Activated naive CD8-positive, alpha-beta T cell treated with anti-CD3 and anti-CD28 coated beads, Interleukin-2, amount 10 ng/mL, durations not matched to agents 7 days and 5 days (primary cell): ENCODE measurements at regions not wholly inside any gene's neighbourhood (a gene's known extent, or its start where the extent isn't known, plus 50 kb on each side); places are given as distances from the start of the nearest gene placed in this dataset.

Experiments used
- ATAC-seq: fragments of 150-1000 bp; cut with Tn5 transposase; one replicate; pipeline ENCODE4 v1.10.0; 2021; ENCODE audit warnings: low read depth, moderate library complexity
- POLR2A ChIA-PET: fragments of 350-600 bp; sonication (Branson Sonifier 250); formaldehyde crosslinking; loops from one replicate; lab custom pipeline; 2021; ENCODE audit warnings: antibody characterized with exemption; lab: Charles Lee
- DNase-seq: peaks from one replicate; pipeline ENCODE4 v3.0.0; 2021
- H3K27ac Mint-ChIP-seq: one replicate; pipeline ENCODE4 v1.8.0; 2022; ENCODE audit warnings: mild to moderate bottlenecking, mixed read lengths
- H3K27me3 Mint-ChIP-seq: one replicate; pipeline ENCODE4 v1.8.0; 2022; ENCODE audit warnings: mild to moderate bottlenecking, moderate library complexity, mixed read lengths
- H3K36me3 Mint-ChIP-seq: one replicate; pipeline ENCODE4 v1.8.0; 2021; ENCODE audit warnings: mild to moderate bottlenecking, mixed read lengths
- H3K4me1 Mint-ChIP-seq: one replicate; pipeline ENCODE4 v1.8.0; 2021; ENCODE audit warnings: mixed read lengths
- H3K4me3 Mint-ChIP-seq: one replicate; pipeline ENCODE4 v1.8.0; 2022; ENCODE audit warnings: mild to moderate bottlenecking, moderate library complexity, mixed read lengths
- H3K9me3 Mint-ChIP-seq: one replicate; pipeline ENCODE4 v1.8.0; 2021; ENCODE audit warnings: mixed read lengths

- POLR2A ChIA-PET: no interaction called here
- no peaks in the 10 kb centered on the region for H3K36me3 Mint-ChIP-seq
- H3K27ac Mint-ChIP-seq: no peak overlapping the region
- no peaks in the 10 kb centered on the region for H3K4me1 Mint-ChIP-seq
- DNase-seq (no peak), ATAC-seq (no peak)
- H3K27me3 Mint-ChIP-seq: peaks cover 19% of the 10 kb centered on the region
- no peak overlapping the region for H3K4me3 Mint-ChIP-seq
- H3K9me3 Mint-ChIP-seq: no peaks in the 10 kb centered on the region
Measured at GRCh38 chr15:73001840-73002239, 50.4 kb upstream of the NEO1 start.

DNA sequence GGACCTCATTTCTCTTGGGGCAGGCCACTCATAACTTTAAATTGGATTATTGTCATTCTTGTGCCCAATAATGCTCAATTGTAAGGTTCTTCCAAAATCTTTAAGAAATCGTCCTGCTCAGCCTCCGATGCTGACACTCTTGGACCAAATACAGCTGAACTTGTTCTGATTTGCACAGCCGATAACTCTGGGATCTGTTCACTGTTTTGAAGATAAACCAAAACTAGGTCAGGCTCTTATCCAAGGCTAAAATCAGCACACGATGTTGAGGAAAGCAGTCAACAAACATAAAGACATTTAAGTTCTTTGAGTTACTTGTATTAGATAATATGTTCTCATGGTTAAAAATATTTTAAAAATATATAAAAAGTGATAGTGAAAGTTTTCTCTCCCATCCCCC lies 52.0 kb upstream of the NEO1 start:
- no peak for ATAC-seq
- no peaks in the 10 kb centered on the region for H3K4me1 Mint-ChIP-seq
- POLR2A ChIA-PET: no interaction called here
- no peak overlapping the region for H3K4me3 Mint-ChIP-seq
- H3K27me3 Mint-ChIP-seq: peaks cover 25% of the 10 kb centered on the region
- no peaks in the 10 kb centered on the region for H3K9me3 Mint-ChIP-seq
- DNase-seq: no peak
- H3K36me3 Mint-ChIP-seq: no peaks in the 10 kb centered on the region
- no peak overlapping the region for H3K27ac Mint-ChIP-seq

GRCh38 chr15:72999586-72999985 lies 52.7 kb upstream of the NEO1 start:
- no peak overlapping the region for H3K4me3 Mint-ChIP-seq
- H3K4me1 Mint-ChIP-seq: no peaks in the 10 kb centered on the region
- no peaks in the 10 kb centered on the region for H3K36me3 Mint-ChIP-seq
- H3K27me3 Mint-ChIP-seq: peaks cover 26% of the 10 kb centered on the region
- no peak overlapping the region for H3K27ac Mint-ChIP-seq
- no peaks in the 10 kb centered on the region for H3K9me3 Mint-ChIP-seq
- DNase-seq: no peak
- POLR2A ChIA-PET: no interaction called here
- ATAC-seq: no peak

DNA sequence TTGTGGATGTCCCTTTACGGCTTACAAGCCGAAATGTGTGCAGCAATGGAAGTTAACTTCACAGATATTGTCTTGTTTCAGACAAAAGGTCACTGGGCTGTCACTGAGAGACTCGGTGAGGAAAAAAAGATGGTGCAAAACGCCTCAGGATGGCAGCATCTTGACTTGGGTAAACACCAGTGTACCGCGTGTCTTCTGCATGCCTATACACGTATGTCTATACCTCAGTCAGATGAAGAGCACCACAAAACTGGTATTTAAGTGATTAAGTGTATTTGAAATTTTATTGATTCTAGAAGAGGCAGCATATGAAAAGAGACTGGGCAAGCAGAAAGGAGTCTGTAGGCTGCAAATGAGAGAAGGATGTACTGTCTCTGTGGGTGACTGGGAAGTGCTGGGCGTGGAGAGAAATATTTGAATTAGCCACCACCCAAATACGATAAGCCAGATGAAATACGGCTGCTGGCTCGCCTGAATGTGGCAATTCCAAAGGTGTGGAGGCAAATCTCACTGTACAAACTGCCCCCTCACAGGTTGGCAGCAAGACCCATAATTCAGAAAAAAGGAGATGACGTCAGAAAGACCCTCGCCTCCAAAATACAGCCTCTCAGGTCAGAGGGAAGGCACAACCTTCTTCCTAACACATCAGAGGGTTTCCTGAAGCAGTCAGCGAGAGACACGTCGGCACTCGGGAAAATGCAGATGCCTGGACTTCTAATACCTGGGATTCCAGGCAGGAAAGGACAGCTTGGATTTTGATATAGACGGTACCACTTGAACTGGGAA lies 53.4 kb upstream of the NEO1 start:
- POLR2A ChIA-PET: no interaction called here
- DNase-seq: no peak
- ATAC-seq: no peak
- no peaks in the 10 kb centered on the region for H3K9me3 Mint-ChIP-seq
- peaks cover 31% of the 10 kb centered on the region for H3K27me3 Mint-ChIP-seq
- H3K4me1 Mint-ChIP-seq: no peaks in the 10 kb centered on the region
- no peak overlapping the region for H3K27ac Mint-ChIP-seq
- H3K4me3 Mint-ChIP-seq: no peak overlapping the region
- H3K36me3 Mint-ChIP-seq: no peaks in the 10 kb centered on the region

- Mint-ChIP-seq H3K27me3 (peaks cover 31% of the 10 kb centered on the region), H3K27ac (no peak overlapping the region), H3K4me3 (no peak overlapping the region), H3K36me3 (no peaks in the 10 kb centered on the region), H3K9me3 (no peaks in the 10 kb centered on the region), H3K4me1 (no peaks in the 10 kb centered on the region)
- no peak for ATAC-seq
- DNase-seq: no peak
- POLR2A ChIA-PET: no interaction called here
Measured at GRCh38 chr15:72998226-72998625, 54.0 kb upstream of the NEO1 start.

DNA sequence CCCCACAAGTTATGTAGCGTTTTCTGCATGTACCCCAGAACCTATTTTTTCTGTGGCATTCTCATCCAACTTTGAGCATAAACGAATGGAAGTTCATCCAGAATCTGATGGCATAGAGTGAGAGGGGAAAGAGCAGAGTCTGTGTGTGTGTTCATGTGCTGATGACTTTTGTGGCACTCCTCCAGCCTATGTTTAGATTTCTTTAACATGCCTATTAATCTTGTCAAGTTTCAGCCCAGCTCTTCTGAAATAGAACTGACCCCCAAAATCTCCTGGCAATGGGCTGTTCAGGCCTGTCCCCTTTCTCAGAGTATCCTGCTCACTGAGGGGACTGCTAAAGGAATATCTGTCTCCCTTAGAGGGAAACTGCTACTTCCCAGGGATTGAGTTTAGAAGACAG lies 56.4 kb upstream of the NEO1 start:
- H3K4me1 Mint-ChIP-seq: no peaks in the 10 kb centered on the region
- H3K4me3 Mint-ChIP-seq: no peak overlapping the region
- DNase-seq (no peak), ATAC-seq (no peak)
- H3K27ac Mint-ChIP-seq: no peak overlapping the region
- H3K36me3 Mint-ChIP-seq: no peaks in the 10 kb centered on the region
- POLR2A ChIA-PET: no interaction called here
- H3K9me3 Mint-ChIP-seq: no peaks in the 10 kb centered on the region
- peaks cover 33% of the 10 kb centered on the region for H3K27me3 Mint-ChIP-seq

DNA sequence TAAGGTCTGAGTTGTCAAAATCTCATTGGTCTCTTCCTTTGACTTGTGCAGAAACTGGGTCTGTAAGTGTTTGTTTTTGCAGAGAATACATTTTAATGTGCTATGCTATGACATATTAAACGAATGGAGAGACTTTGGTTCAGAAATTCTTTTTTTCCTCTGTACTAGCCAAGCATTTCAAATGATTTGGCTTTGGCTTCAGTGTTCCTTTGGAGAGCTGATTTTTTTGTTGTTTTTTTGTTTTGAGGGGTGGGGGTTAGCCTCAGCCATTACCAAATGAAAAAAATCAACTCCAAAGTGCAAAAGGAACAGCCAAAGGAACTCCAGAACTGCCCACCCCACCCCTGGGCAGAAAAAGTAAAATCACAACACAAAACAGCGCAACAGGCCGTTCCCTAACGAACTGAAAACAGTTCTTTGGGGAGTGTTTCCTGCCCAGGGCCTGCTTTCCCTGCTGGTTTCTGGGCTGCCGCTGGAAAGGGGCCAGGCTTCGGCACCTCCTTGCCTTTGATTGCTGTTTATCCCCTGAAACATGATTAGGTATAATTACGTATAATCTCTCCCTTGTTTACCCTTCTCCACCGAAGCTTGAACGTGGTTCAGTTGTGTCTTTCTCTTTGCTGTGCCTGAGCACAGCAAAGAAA lies 57.6 kb upstream of the NEO1 start:
- Mint-ChIP-seq H3K36me3 (no peaks in the 10 kb centered on the region), H3K27ac (no peak overlapping the region), H3K27me3 (peaks cover 30% of the 10 kb centered on the region), H3K4me1 (no peaks in the 10 kb centered on the region), H3K4me3 (no peak overlapping the region), H3K9me3 (no peaks in the 10 kb centered on the region)
- POLR2A ChIA-PET: no interaction called here
- DNase-seq (no peak), ATAC-seq (no peak)

DNA sequence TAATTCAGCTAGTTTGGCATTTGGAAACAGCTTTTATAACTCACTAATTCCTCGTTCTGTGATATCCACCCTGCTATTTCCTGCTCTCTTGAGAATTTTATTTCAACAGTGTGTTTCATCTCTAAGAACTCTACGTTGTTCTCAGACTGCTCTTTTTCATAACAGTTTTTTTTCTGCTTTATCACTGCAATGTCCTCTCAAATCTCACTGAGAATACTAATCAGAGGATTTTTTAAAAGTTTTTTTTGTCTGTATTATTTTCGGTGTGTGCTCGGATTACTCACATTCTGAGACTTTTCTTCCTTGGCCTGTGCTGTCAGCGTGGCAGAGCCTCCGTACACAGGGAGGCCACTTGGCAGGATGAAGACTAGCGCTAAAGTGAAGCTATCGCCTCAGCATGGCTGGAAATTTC lies 59.4 kb upstream of the NEO1 start:
- DNase-seq: no peak
- POLR2A ChIA-PET: no interaction called here
- no peaks in the 10 kb centered on the region for H3K4me1 Mint-ChIP-seq
- H3K27me3 Mint-ChIP-seq: peaks cover 21% of the 10 kb centered on the region
- no peaks in the 10 kb centered on the region for H3K36me3 Mint-ChIP-seq
- H3K27ac Mint-ChIP-seq: no peak overlapping the region
- H3K4me3 Mint-ChIP-seq: no peak overlapping the region
- no peak for ATAC-seq
- H3K9me3 Mint-ChIP-seq: no peaks in the 10 kb centered on the region

- POLR2A ChIA-PET: no interaction called here
- Mint-ChIP-seq H3K27me3 (peaks cover 22% of the 10 kb centered on the region), H3K4me1 (no peaks in the 10 kb centered on the region), H3K36me3 (no peaks in the 10 kb centered on the region), H3K9me3 (no peaks in the 10 kb centered on the region), H3K27ac (no peak overlapping the region), H3K4me3 (no peak overlapping the region)
- DNase-seq: no peak
- no peak for ATAC-seq
Measured at GRCh38 chr15:72991026-72991425, 61.2 kb upstream of the NEO1 start.

DNA sequence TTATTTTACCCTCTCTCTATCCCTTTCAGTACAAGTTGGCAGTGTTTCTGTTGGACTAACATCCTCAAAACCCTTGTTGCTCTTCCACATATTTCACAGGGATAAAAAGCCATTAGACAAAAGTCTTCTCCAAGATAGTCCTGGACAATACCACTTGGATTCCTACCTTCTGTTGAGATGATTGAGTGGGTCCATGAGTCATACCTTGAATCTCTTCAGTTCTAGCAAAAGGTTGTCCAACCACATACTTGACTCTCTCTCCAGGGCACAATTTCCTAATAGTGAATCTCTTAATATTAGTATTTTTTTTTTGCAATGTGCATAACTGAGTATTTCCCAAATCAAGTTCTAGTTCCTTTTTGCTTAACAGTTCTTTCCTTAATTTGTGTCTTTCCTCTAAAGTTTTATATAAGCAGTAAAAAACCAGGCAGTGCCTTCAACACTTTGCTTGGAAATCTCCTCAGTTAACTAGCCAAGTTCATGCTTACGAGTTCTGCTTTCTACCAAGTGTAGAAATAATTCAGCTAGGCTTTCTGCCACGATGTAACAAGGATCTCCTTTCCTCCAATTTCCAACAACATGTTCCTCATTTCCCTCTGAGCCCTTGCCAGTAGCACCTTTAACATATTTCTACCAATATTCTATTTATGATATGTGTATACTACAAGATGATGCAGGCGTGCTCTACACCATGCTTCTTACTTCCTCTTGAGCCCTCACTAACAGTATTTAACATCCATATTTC lies 68.3 kb upstream of the NEO1 start:
- Mint-ChIP-seq H3K36me3 (no peaks in the 10 kb centered on the region), H3K27me3 (peaks cover 19% of the 10 kb centered on the region), H3K9me3 (no peaks in the 10 kb centered on the region), H3K27ac (no peak overlapping the region), H3K4me1 (no peaks in the 10 kb centered on the region), H3K4me3 (no peak overlapping the region)
- POLR2A ChIA-PET: no interaction called here
- ATAC-seq: no peak
- no peak for DNase-seq

DNA sequence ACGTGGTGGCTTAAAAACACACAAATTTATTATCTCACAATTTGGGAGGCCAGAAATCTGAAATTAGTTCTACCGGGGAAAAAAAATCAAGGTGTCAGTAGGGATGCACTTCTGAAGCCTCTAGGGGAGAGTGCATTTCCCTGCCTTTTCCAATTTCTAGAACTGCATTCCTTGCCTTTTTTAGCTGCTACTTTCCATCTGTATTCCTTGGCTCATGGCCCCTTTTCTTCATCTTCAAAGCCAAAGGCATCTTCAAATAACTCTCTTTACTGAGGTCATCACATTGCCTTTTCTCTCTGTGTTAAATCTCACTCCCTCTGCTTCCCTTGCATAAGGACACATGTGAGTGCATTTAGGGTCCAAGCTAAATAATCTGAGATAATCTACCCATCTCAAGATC lies 69.5 kb upstream of the NEO1 start:
- Mint-ChIP-seq H3K36me3 (no peaks in the 10 kb centered on the region), H3K4me1 (no peaks in the 10 kb centered on the region), H3K4me3 (no peak overlapping the region), H3K27me3 (peaks cover 26% of the 10 kb centered on the region), H3K9me3 (no peaks in the 10 kb centered on the region), H3K27ac (no peak overlapping the region)
- ATAC-seq (no peak), DNase-seq (no peak)
- POLR2A ChIA-PET: no interaction called here

DNA sequence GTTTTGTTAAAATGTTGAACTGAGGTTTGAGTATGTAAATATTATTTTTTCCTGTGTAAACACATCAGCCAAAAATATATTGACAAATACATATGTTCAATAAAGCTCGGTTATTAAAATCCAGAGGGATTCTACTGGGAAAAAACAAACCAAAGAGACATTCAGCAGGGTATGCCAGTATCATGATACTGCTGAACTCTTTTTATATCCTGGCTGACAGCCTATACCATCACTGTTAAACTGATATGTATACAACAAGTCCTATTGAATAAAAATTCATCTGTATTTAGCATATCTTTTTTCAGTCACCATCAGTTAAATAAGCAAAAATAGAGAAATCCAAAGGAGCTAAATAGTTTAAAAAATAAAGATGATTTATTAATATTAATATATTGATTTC lies 71.6 kb upstream of the NEO1 start:
- POLR2A ChIA-PET: no interaction called here
- no peak for DNase-seq
- Mint-ChIP-seq H3K27ac (no peak overlapping the region), H3K27me3 (peaks cover 26% of the 10 kb centered on the region), H3K4me1 (no peaks in the 10 kb centered on the region), H3K9me3 (no peaks in the 10 kb centered on the region), H3K4me3 (no peak overlapping the region), H3K36me3 (no peaks in the 10 kb centered on the region)
- ATAC-seq: no peak

DNA sequence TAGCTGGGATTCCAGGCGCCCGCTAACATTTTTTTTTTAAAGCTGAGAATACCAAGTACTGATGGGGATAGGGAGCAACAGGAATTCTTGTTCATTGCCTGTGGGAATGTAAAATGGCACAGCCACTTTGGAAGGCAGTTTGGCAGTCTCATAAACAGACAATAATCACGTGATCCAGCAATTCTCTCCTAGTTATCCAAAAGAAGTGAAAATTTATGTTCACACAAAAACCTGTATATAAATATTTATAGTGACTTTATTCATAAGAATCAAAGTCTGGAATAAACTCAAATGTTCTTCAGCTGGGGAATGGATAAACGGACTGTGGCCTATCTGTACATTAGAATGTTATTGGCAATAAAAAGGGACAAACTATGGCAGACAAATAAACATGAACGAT lies 72.5 kb upstream of the NEO1 start:
- no peak overlapping the region for H3K27ac Mint-ChIP-seq
- no peak overlapping the region for H3K4me3 Mint-ChIP-seq
- H3K27me3 Mint-ChIP-seq: peaks cover 24% of the 10 kb centered on the region
- H3K4me1 Mint-ChIP-seq: no peaks in the 10 kb centered on the region
- H3K36me3 Mint-ChIP-seq: no peaks in the 10 kb centered on the region
- POLR2A ChIA-PET: no interaction called here
- H3K9me3 Mint-ChIP-seq: no peaks in the 10 kb centered on the region
- DNase-seq (no peak), ATAC-seq (no peak)

DNA sequence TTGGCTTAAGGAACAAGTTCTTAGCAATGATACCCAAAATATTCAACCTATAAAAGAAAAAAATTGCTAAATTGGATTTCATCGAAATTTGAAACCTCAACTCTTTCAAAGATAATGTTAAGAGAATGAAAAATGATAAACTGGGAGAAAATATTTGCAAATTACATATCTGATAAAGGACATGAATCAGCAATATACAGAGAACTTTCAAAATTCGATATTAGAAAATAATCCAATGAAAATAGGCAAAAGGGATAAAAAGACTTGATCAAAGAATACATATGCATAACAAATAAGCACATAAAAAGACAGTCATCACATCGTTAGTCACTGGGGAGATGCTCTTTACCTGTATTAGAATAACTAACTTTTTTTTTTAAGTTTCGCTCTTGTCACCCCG lies 73.0 kb upstream of the NEO1 start:
- no peak for DNase-seq
- POLR2A ChIA-PET: no interaction called here
- Mint-ChIP-seq H3K4me1 (no peaks in the 10 kb centered on the region), H3K27ac (no peak overlapping the region), H3K27me3 (peaks cover 24% of the 10 kb centered on the region), H3K9me3 (no peaks in the 10 kb centered on the region), H3K36me3 (no peaks in the 10 kb centered on the region), H3K4me3 (no peak overlapping the region)
- ATAC-seq: no peak
